Colonic mucosa (tissue), 4 donors: ENCODE measurements at regions not wholly inside any gene's neighbourhood (a gene's known extent, or its start where the extent isn't known, plus 50 kb on each side); places are given as distances from the start of the nearest gene placed in this dataset.

ENCODE experiments used
- DNase-seq: peaks from one replicate; pipeline ENCODE4 v3.0.0-alpha.2; 2020
- H3K27ac ChIP-seq: fragments of 200-600 bp; one replicate; pipeline ENCODE4 v1.8.0; 2021
- H3K27me3 ChIP-seq: fragments of 200-600 bp; one replicate; pipeline ENCODE4 v1.8.0; 2021
- H3K36me3 ChIP-seq: fragments of 200-600 bp; one replicate; pipeline ENCODE4 v1.8.0; 2021
- H3K4me1 ChIP-seq: fragments of 200-600 bp; one replicate; pipeline ENCODE4 v1.8.0; 2021; ENCODE audit warnings: mild to moderate bottlenecking
- H3K4me3 ChIP-seq: fragments of 200-600 bp; one replicate; pipeline ENCODE4 v1.8.0; 2021
- H3K9ac ChIP-seq, 2 donors: one replicate each; pipeline ENCODE4 v1.7.0; 2013; ENCODE audit warnings: control low read depth in 2 of 2, low read depth in 2 of 2, low read length in 2 of 2
- H3K9me3 ChIP-seq: fragments of 200-600 bp; one replicate; pipeline ENCODE4 v1.8.0; 2021
- intact Hi-C: fragments of 100-400 bp; cut with DNase I; formaldehyde crosslinking; loops from one replicate; pipeline ENCODE4 v1.14.1; 2022
- TF ChIP-seq, protein P1 (sequence below): fragments of 200-600 bp; IDR thresholded peaks from one replicate; pipeline ENCODE4 v1.8.0; 2022; ENCODE audit warnings: antibody characterized with exemption, mild to moderate bottlenecking
- donor health status: healthy.
- donor health status: DM: no; HTN: no; CAD: no.
- donor health status: DM: no; HTN: no; CAD: no.

DNA sequence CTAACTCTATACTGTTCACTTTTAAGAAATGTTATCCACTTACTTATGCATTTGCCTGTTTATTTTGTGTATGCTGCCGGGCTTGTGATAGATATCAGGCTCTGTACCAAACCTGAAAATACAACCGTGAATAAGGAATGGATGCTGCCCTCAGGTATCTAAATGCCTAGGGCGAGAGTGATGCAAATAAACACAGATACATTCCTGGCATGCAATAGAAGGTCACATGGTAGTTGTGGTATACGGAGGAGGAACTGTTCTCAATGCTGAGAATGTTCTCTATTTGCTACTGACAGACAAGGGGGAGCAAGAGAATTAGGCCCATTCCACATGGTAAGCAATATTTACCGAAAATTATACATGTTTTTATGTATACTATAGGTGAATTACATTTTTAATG, 227.8 kb downstream of the ICE1 start:
- TF ChIP-seq, protein P1, sequence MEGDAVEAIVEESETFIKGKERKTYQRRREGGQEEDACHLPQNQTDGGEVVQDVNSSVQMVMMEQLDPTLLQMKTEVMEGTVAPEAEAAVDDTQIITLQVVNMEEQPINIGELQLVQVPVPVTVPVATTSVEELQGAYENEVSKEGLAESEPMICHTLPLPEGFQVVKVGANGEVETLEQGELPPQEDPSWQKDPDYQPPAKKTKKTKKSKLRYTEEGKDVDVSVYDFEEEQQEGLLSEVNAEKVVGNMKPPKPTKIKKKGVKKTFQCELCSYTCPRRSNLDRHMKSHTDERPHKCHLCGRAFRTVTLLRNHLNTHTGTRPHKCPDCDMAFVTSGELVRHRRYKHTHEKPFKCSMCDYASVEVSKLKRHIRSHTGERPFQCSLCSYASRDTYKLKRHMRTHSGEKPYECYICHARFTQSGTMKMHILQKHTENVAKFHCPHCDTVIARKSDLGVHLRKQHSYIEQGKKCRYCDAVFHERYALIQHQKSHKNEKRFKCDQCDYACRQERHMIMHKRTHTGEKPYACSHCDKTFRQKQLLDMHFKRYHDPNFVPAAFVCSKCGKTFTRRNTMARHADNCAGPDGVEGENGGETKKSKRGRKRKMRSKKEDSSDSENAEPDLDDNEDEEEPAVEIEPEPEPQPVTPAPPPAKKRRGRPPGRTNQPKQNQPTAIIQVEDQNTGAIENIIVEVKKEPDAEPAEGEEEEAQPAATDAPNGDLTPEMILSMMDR: no peak

DNA sequence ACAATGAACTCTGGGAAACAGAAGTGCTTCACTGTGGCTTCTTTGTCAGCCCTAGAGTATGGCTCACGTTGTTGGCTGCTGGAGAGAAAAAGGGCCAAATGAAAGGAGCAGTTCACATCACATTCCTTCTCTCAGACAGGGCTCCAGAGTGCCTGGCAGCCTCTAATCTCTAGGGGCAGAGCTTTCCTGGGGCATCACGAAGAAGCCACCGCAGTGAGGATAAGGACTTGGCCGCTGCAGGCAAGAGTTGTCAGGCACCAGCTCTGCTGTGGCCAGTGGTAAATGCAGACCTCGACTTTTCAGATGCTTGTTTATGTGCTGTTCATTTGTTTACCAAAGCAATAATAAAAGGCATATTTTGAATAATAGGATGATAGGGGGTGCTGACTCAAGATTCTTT, 227.2 kb downstream of the ICE1 start:
- no peak overlapping the region for H3K4me3 ChIP-seq
- H3K9ac ChIP-seq: no peak overlapping the region
- H3K4me1 ChIP-seq: no peaks in the 10 kb centered on the region
- H3K36me3 ChIP-seq: no peaks in the 10 kb centered on the region
- H3K9me3 ChIP-seq: no peaks in the 10 kb centered on the region
- H3K27me3 ChIP-seq: no peaks in the 10 kb centered on the region
- TF ChIP-seq, protein P1: no peak
- DNase-seq: no peak
- intact Hi-C loops: no loop called here
- H3K27ac ChIP-seq: no peak overlapping the region

More for the DNA sequence above, 227.8 kb downstream of the ICE1 start:
- no peaks in the 10 kb centered on the region for H3K4me1 ChIP-seq
- H3K4me3 ChIP-seq: no peak overlapping the region
- no peak overlapping the region for H3K27ac ChIP-seq
- H3K9ac ChIP-seq: no peak overlapping the region
- no peaks in the 10 kb centered on the region for H3K27me3 ChIP-seq
- H3K36me3 ChIP-seq: no peaks in the 10 kb centered on the region
- no peaks in the 10 kb centered on the region for H3K9me3 ChIP-seq
- DNase-seq: no peak
- intact Hi-C loops: no loop called here

DNA sequence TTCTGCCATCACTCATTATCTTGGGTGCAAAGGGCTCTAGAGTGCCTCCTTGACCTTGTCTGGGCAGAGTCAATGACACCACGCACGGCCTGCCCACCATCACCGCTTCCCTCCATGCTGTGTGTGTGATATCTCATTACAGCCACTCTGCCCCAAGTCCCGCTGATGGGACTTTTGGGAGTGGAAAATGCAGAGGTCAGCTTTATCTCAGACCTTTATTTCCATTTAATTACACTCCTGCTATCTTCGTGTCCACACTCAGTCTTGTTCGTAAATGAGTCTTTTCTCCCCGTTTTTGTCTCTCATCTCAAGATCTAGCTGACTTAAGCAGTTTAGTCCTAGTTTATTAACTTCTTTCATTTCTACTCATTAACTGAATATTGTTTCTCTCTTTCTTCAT, 226.2 kb downstream of the ICE1 start:
- H3K9ac ChIP-seq: no peak overlapping the region
- no peak overlapping the region for H3K27ac ChIP-seq
- no peaks in the 10 kb centered on the region for H3K27me3 ChIP-seq
- no peak for DNase-seq
- no peaks in the 10 kb centered on the region for H3K36me3 ChIP-seq
- H3K4me3 ChIP-seq: no peak overlapping the region
- no peaks in the 10 kb centered on the region for H3K9me3 ChIP-seq
- no peaks in the 10 kb centered on the region for H3K4me1 ChIP-seq
- TF ChIP-seq, protein P1: no peak
- intact Hi-C loops: no loop called here

DNA sequence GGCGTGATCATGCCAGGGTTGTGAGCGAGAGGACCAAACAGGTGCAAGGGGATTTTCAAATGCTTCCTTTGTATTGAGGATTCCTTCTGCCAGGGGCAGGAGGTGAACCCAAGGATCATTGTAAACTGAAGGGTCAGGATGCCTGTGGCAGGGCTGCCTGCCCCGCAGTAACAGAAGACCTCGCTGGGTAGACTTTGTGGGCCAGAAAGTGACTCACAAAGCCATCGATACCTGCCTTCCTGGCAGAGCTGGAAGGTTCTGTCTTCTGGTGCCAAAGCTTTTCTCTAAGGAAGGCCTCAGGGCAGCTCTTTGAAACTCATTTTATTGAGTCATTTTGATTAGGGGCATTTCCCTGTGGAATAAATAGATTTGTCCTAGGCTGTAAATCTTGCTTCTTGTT, 223.4 kb downstream of the ICE1 start:
- Histone ChIP-seq H3K27ac (no peak overlapping the region), H3K9me3 (no peaks in the 10 kb centered on the region)
- intact Hi-C loops: no loop called here

DNA sequence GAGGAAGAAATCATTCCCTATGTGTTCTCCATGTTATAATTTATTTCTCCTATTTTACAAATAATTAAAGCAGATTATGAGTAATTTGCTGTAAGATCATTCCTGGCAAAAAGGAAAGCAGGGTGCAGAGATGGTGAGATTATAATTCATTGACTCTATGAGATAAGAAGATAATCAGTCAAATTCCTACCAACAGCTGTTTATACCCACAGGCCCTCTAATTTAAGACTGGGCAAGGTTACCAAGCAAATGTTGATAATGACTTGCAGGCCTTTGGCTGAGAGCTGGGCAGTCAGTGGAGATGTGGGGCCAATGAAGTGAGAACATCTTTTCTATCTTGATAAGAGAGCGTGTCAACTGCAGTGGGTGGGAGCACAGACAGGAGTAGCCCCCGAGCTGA, 222.7 kb downstream of the ICE1 start:
- intact Hi-C loops: no loop called here
- Histone ChIP-seq H3K4me1 (no peaks in the 10 kb centered on the region), H3K27ac (no peak overlapping the region), H3K36me3 (no peaks in the 10 kb centered on the region), H3K4me3 (no peak overlapping the region), H3K9ac (no peak overlapping the region), H3K27me3 (no peaks in the 10 kb centered on the region), H3K9me3 (no peaks in the 10 kb centered on the region)
- DNase-seq: no peak
- TF ChIP-seq, protein P1: no peak

More for the DNA sequence above, 223.4 kb downstream of the ICE1 start:
- Histone ChIP-seq H3K4me3 (no peak overlapping the region), H3K27me3 (no peaks in the 10 kb centered on the region), H3K36me3 (no peaks in the 10 kb centered on the region), H3K9ac (no peak overlapping the region), H3K4me1 (no peaks in the 10 kb centered on the region)
- TF ChIP-seq, protein P1: no peak
- no peak for DNase-seq

DNA sequence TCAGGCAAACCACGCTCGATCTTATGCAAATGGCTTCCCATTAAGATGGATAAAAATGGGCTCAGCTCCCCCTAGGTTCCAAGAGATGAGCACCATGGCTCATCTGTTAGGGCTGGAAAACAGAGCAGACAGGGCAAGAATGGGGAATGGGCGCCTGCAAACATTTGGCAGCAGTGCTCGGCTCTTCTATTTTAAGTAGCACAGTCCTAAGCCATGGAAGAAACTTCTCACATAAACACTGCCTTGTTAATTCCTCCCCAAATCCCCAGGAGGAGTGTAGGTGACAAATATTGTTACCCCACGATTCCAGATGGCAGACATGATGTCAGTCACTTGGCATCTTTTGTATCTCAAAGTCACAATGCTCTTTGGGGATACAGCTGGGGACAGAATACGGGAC, 221.8 kb downstream of the ICE1 start:
- no peaks in the 10 kb centered on the region for H3K36me3 ChIP-seq
- intact Hi-C loops: no loop called here
- H3K4me3 ChIP-seq: no peak overlapping the region
- H3K9me3 ChIP-seq: no peaks in the 10 kb centered on the region
- H3K27ac ChIP-seq: no peak overlapping the region
- H3K9ac ChIP-seq: no peak overlapping the region
- TF ChIP-seq, protein P1: no peak
- no peak for DNase-seq
- H3K27me3 ChIP-seq: no peaks in the 10 kb centered on the region
- no peaks in the 10 kb centered on the region for H3K4me1 ChIP-seq
